KG1 (cell line): ENCODE measurements at regions not wholly inside any gene's neighbourhood (a gene's known extent, or its start where the extent isn't known, plus 50 kb on each side); places are given as distances from the start of the nearest gene placed in this dataset.
"Not testable (repeated sequence)": the region's sequence is repeated elsewhere in the genome, so short reads cannot be mapped to it uniquely, and the experiment has no call there.

Source experiments
- DNase-seq: peaks from one replicate; lab custom pipeline; 2025; lab: John Stamatoyannopoulos, UW

DNA sequence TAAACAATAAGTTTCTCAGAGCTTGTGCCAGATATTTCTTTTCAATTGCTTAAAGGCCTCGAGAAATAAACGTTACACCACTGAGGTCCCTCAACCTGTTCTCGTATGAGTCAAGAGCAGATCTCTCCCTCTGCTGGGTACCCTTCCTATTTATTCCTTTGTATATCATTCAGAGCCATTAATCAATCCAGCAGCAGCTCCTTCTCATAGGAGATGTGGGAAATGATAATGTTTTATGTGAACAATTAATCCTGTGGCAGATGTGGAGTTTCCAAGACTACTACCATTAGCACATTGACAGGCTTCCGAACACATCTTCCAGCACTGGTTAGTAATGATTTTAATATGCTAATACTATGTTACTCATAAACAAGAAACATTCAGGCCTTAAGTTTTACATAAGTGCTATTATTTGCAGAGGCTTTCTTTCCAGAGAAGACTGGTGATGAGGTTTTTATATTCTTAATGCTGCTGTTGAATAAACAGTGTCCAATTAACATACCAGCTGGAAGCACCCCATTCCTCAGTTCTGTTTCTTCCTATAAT, 196.5 kb downstream of the ZNF608 start:
- no peak for DNase-seq

GRCh38 chr5:124546643-124547042, 199.8 kb downstream of the ZNF608 start:
- no peak for DNase-seq

- DNase-seq: no peak
Measured at GRCh38 chr5:124544366-124545055, 201.9 kb downstream of the ZNF608 start.

DNA sequence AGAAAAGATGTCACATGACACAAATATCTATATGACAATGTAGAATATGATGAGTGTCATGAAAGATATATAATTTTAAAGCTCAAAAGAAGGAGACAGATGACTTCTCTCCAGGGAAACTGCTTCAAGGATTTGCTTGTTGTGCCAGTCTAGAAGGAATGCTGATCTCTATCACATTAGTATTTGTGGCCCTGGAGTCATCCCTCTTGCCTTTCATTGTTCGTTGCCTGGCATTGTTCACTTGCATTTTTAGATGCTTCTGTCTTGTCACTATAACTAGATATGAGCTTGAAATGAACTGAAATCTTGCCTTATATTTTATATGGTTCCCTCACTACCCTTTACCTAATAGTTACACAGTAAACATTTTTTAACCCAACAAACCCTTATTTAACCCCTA, 207.5 kb downstream of the ZNF608 start:
- no peak for DNase-seq

GRCh38 chr5:124538191-124538590, 208.2 kb downstream of the ZNF608 start:
- DNase-seq: no peak

DNA sequence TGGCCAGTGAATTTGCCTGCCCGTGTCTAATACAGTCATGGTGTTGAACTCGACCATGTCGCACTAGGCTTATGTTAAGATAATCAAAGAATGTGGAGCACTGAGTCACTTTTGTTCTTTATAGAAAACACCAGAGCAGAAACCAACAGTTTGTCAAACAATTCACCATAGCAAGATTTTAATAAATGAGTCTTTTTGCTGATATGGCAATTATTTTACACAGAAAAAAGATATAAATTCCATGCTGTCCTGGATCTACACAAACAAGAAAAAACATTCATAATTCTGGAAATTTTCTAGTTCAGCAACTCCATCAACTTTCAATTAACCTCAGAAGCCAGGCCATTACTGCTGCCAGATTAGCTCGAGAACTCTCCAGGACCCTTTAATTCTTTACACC, 208.9 kb downstream of the ZNF608 start:
- DNase-seq: no peak

- no peak for DNase-seq
Measured at GRCh38 chr5:124537107-124537506, 209.3 kb downstream of the ZNF608 start.

DNA sequence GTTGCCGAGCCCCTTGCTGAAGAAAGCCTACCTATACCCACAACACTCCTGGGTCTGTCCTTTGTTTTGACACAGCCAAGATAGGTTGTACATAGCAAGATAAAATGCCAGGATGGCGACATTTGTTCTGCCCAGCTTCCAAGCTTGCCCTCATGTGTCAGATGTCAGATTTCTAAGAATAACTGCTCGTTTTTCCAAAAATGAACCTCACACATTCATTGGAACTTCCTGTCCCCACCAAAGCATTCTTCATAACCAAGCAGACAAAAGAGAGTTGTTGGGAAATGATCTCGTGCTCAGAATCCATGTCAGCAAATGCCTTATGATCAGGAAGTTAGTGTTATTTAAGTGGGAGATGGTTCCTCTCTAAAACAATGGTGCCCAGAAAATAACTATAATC, 210.1 kb downstream of the ZNF608 start:
- DNase-seq: no peak

GRCh38 chr5:124530916-124531315, 215.5 kb downstream of the ZNF608 start:
- DNase-seq: no peak

DNA sequence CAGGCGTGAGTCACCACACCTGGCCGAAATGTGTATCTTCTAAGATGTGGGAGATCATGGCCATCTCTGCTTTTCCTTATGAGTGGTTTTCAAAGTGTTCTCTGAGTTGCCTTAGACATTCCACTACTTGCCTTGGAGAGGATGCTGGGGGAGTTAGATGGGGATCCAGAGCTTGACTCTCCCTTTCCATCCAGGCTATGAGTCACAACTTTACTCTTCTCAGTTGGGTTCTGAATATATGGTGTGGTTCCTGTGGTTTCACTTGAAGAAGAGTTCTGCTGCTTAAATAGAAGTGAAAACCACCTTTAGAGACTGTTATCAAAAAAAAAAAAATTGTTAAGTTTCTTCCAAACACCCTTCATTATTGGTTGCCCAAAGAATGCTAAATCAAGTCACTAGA, 217.6 kb downstream of the ZNF608 start:
- no peak for DNase-seq

- no peak for DNase-seq
Measured at GRCh38 chr5:124527220-124527991, 219.0 kb downstream of the ZNF608 start.

DNA sequence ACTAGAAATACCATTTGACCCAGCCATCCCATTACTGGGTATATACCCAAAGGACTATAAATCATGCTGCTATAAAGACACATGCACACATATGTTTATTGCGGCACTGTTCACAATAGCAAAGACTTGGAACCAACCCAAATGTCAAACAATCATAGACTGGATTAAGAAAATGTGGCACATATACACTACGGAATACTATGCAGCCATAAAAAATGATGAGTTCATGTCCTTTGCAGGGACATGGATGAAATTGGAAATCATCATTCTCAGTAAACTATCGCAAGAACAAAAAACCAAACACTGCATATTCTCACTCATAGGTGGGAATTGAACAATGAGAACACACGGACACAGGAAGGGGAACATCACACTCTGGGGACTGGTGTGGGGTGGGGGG, 220.4 kb downstream of the ZNF608 start:
- DNase-seq: not testable (repeated sequence)

- DNase-seq: no peak
Measured at GRCh38 chr5:124524552-124525232, 221.7 kb downstream of the ZNF608 start.

DNA sequence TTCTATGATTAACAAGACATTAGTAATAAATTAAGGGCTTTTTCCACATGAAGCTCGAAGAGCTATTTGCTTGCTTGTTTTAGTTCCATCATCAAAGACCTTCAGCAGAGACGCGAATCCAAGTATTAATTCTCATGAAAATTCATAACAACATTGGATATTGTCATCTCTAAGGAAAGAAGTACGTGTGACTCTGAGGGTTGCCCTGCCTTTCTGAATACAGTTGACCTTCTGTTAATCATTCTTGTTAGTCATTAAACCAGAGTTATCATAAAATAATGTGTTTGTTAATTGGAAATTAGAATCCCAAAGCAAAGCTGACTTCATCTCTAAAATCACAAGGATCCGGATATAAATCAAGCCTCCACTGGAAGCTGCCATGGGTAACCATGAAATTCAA, 222.5 kb downstream of the ZNF608 start:
- no peak for DNase-seq

DNA sequence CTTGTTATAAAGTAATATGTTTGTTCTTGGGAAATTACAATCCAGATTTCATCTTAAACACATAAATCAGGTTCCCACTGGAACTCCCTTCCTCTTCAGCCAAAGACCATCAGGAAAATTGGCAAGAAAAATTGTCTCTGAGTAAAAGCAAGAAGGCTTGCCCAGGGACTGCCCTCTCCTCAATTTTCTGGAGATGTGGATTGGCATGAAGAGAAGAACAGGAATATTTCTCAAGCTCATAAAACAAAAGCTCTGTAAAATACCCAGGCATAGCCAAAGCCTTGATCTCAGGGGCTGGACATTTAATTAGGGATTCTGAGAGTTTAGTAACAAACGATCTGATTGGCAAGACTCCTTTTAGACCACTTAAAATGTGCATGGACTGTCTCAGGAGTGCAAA, 223.4 kb downstream of the ZNF608 start:
- DNase-seq: no peak

- no peak for DNase-seq
Measured at GRCh38 chr5:124521461-124522230, 224.8 kb downstream of the ZNF608 start.

DNA sequence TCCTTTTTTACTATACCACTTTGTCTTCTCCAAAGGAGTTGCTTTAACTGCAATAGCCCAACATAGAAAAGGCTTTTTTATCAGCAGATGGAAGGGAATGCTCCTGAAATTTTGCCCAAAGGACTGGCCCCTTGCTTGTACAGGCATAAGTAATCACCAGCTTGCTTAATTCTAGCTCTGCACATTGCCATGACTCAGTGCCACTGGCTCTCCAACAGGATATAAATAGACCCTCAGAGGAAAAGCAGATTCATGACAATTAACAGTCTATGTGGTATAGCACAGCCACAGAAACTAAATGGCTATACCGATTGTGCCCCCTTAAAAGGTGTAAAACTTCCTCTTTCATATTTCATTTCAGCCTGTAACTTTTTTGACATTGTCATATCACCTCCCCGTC, 227.0 kb downstream of the ZNF608 start:
- DNase-seq: no peak

DNA sequence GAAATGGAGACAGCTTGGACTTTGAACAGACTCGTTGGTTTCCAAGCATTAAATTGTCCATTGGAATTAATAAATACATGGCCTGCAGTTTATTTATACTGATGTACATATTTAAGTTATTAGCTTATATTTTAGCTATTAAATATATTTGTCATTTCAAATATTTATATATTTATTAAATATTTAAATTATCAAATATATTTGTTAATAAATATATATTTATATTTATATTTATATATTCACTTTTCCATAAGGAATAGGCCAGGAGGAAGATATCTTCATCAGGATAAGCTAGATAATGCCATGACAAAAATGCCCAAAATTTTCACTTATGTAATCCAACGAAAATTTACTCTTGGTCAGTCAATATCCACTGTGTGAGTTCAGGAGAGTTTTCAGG, 229.9 kb downstream of the ZNF608 start:
- DNase-seq: no peak

DNA sequence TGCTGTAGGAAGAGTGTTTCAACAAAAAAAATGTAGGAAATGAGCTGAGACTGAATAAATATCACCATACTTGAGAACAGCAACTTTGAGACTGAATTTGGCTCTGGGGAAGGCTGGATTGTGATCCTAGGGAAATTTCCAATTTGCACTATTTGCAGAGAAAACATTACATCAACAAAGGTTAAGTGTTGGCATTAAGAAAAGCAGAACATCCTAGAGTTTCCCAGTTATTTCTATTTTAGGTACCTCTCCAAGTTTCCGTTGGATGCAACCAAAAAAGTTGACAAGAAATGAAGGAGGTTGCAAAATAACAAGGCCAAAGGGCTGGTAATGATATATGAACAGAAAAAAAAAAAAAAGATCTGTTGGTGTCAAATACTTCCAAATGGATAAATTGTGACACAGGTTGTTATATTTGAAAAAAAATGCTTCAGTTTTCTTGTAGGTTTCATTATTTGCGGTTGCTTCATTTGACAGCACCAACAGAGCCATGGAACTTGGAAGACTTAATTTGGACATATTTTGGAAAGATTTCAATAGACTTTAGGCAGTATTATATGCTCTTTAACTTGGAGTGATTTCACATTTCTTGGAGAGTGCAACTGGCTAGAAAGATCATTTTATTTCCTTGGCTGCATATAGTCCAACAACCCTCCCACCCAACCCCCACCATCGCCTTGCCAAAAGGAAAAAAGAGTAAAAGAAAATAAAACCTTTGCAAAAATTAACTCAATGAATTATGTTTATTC, 230.8 kb downstream of the ZNF608 start:
- no peak for DNase-seq

- no peak for DNase-seq
Measured at GRCh38 chr5:124514956-124515355, 231.5 kb downstream of the ZNF608 start.

DNA sequence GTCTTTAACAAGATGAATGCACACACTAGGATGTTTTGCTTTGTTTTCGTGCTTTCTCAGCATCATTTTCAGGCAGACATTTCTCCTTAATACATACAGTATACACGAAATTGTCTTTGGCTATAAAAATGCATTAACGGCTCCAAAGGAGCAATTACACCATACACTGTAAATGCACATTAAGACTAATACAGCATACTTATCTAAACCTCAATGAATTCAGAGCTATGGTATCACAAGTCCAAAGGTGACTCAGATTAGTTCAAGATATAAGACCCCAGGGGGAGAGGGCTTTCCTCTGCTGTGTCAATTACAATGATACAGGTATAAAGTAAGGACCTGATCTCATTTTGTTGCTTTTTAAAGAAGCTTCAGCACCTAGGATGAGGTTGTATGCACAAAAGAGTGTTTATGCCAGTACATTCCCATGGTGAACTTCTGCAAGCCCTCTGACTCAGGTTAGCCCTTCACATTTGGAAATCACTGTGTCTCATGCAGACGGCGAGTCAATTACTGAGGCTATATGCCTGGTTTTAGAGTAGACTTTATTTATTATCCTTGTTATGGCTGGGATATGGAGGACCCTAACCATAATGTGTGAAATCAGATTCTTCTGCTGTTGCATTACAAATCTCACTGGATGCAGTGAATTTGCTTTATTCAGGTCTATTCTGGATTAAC, 233.3 kb downstream of the ZNF608 start:
- no peak for DNase-seq
